ENCODE measurements at regions not wholly inside any gene's neighbourhood (a gene's known extent, or its start where the extent isn't known, plus 50 kb on each side); places are given as distances from the start of the nearest gene placed in this dataset.

- intact Hi-C loops (cut with DNase I) = no loop called here
- DNase-seq (ENCODE audit: low spot score) (no peak), ATAC-seq (no peak)
Observed at GRCh38 chr9:25939126-25939525, 260.9 kb upstream of the TUSC1 start.

GRCh38 chr9:25936031-25936430, 257.8 kb upstream of the TUSC1 start:
- ATAC-seq = no peak
- intact Hi-C loops (cut with DNase I) = no loop called here
- DNase-seq (ENCODE audit: low spot score) = no peak

GRCh38 chr9:25935188-25935587, 256.9 kb upstream of the TUSC1 start:
- DNase-seq (ENCODE audit: low spot score) = no peak
- intact Hi-C loops (cut with DNase I) = no loop called here
- ATAC-seq = no peak

GRCh38 chr9:25918761-25919160, 240.5 kb upstream of the TUSC1 start:
- DNase-seq (ENCODE audit: low spot score) (no peak), ATAC-seq (no peak)
- intact Hi-C loops (cut with DNase I) = no loop called here

- ATAC-seq (no peak), DNase-seq (ENCODE audit: low spot score) (no peak)
- intact Hi-C loops (cut with DNase I) = no loop called here
Observed at GRCh38 chr9:25917731-25918362, 239.6 kb upstream of the TUSC1 start.

GRCh38 chr9:25913806-25914205, 235.6 kb upstream of the TUSC1 start:
- ATAC-seq (no peak), DNase-seq (ENCODE audit: low spot score) (no peak)
- intact Hi-C loops (cut with DNase I) = no loop called here

GRCh38 chr9:25904701-25905100, 226.5 kb upstream of the TUSC1 start:
- DNase-seq (ENCODE audit: low spot score) (no peak), ATAC-seq (no peak)
- intact Hi-C loops (cut with DNase I) = no loop called here

GRCh38 chr9:25891527-25891926, 213.3 kb upstream of the TUSC1 start:
- ATAC-seq (peak; percentile 28), DNase-seq (ENCODE audit: low spot score) (no peak)
- intact Hi-C loops (cut with DNase I) = no loop called here

GRCh38 chr9:25889661-25890060, 211.4 kb upstream of the TUSC1 start:
- intact Hi-C loops (cut with DNase I) = no loop called here
- DNase-seq (ENCODE audit: low spot score) (no peak), ATAC-seq (no peak)

GRCh38 chr9:25876248-25876647, 198.0 kb upstream of the TUSC1 start:
- no peak for DNase-seq (ENCODE audit: low spot score)
- ATAC-seq = no peak
- intact Hi-C loops (cut with DNase I) = no loop called here

GRCh38 chr9:25864509-25864908, 186.3 kb upstream of the TUSC1 start:
- ATAC-seq = no peak
- intact Hi-C loops (cut with DNase I) = no loop called here

GRCh38 chr9:25861421-25861820, 183.2 kb upstream of the TUSC1 start:
- DNase-seq (ENCODE audit: low spot score) = no peak
- intact Hi-C loops (cut with DNase I) = no loop called here
- ATAC-seq = no peak

More at GRCh38 chr9:25864509-25864908, 186.3 kb upstream of the TUSC1 start:
- no peak for DNase-seq (ENCODE audit: low spot score)

- intact Hi-C loops (cut with DNase I) = no loop called here
- ATAC-seq (no peak), DNase-seq (ENCODE audit: low spot score) (no peak)
Observed at GRCh38 chr9:25857147-25857546, 178.9 kb upstream of the TUSC1 start.

GRCh38 chr9:25850803-25851202, 172.6 kb upstream of the TUSC1 start:
- DNase-seq (ENCODE audit: low spot score) = no peak
- intact Hi-C loops (cut with DNase I) = no loop called here
- no peak for ATAC-seq

GRCh38 chr9:25845867-25846266, 167.6 kb upstream of the TUSC1 start:
- intact Hi-C loops (cut with DNase I) = no loop called here
- ATAC-seq (no peak), DNase-seq (ENCODE audit: low spot score) (no peak)

- intact Hi-C loops (cut with DNase I) = no loop called here
- no peak for ATAC-seq
- no peak for DNase-seq (ENCODE audit: low spot score)
Observed at GRCh38 chr9:25830381-25830780, 152.1 kb upstream of the TUSC1 start.

GRCh38 chr9:25827626-25828025, 149.4 kb upstream of the TUSC1 start:
- intact Hi-C loops (cut with DNase I) = no loop called here
- no peak for DNase-seq (ENCODE audit: low spot score)
- ATAC-seq = no peak

GRCh38 chr9:25816439-25816838, 138.2 kb upstream of the TUSC1 start:
- intact Hi-C loops (cut with DNase I) = no loop called here
- ATAC-seq (no peak), DNase-seq (ENCODE audit: low spot score) (no peak)

GRCh38 chr9:25814023-25814422, 135.8 kb upstream of the TUSC1 start:
- intact Hi-C loops (cut with DNase I) = no loop called here
- DNase-seq (ENCODE audit: low spot score) (no peak), ATAC-seq (no peak)

GRCh38 chr9:25813478-25813877, 135.2 kb upstream of the TUSC1 start:
- no peak for ATAC-seq
- intact Hi-C loops (cut with DNase I) = no loop called here
- no peak for DNase-seq (ENCODE audit: low spot score)

GRCh38 chr9:25808554-25808953, 130.3 kb upstream of the TUSC1 start:
- no peak for ATAC-seq
- DNase-seq (ENCODE audit: low spot score) = no peak
- intact Hi-C loops (cut with DNase I) = no loop called here

- ATAC-seq (no peak), DNase-seq (ENCODE audit: low spot score) (no peak)
- intact Hi-C loops (cut with DNase I) = no loop called here
Observed at GRCh38 chr9:25804856-25805255, 126.6 kb upstream of the TUSC1 start.
